GM23338 (cell line): ENCODE measurements at regions not wholly inside any gene's neighbourhood (a gene's known extent, or its start where the extent isn't known, plus 50 kb on each side); places are given as distances from the start of the nearest gene placed in this dataset.

ENCODE experiments used
- ATAC-seq: fragments of 200-7000 bp; cut with Tn5 transposase; 3 replicates; pipeline ENCODE4 v1.9.1; 2020
- DNase-seq: peaks from one replicate; pipeline ENCODE4 v3.0.0-alpha.2; 2015; ENCODE audit warnings: low spot score
- H2AFZ ChIP-seq: fragments of 200-600 bp; sonication (generic); 2 replicates; pipeline ENCODE4 v1.8.0; 2016; ENCODE audit warnings: antibody characterized with exemption, mild to moderate bottlenecking, moderate library complexity
- H3F3A ChIP-seq: fragments of 200-600 bp; sonication (generic); replicated peaks from 2 replicates; pipeline ENCODE4 v1.8.0; 2017; ENCODE audit warnings: antibody characterized with exemption, mixed run types, low read depth
- H3K27ac ChIP-seq: fragments of 200-600 bp; sonication (generic); 2 replicates; pipeline ENCODE4 v1.6.1; 2016; ENCODE audit warnings: low read depth
- H3K27me3 ChIP-seq: fragments of 200-600 bp; sonication (generic); 2 replicates; pipeline ENCODE4 v1.8.0; 2016; ENCODE audit warnings: mild to moderate bottlenecking, mixed run types, moderate library complexity; ENCODE audit not compliant: insufficient read depth
- H3K36me3 ChIP-seq: fragments of 200-600 bp; sonication (generic); 2 replicates; pipeline ENCODE4 v1.8.0; 2016; ENCODE audit warnings: mild to moderate bottlenecking; ENCODE audit not compliant: insufficient read depth
- H3K4me1 ChIP-seq: fragments of 200-600 bp; sonication (generic); 2 replicates; pipeline ENCODE4 v1.8.0; 2016; ENCODE audit warnings: mild to moderate bottlenecking, moderate library complexity; ENCODE audit not compliant: insufficient read depth
- H3K4me2 ChIP-seq: fragments of 200-600 bp; sonication (generic); 2 replicates; pipeline ENCODE4 v1.7.1; 2017; ENCODE audit warnings: mixed run types
- H3K4me3 ChIP-seq: fragments of 200-600 bp; sonication (generic); 2 replicates; pipeline ENCODE4 v1.6.1; 2016; ENCODE audit warnings: mixed run types
- H3K79me2 ChIP-seq: fragments of 200-600 bp; sonication (generic); replicated peaks from 2 replicates; pipeline ENCODE4 v1.8.0; 2017; ENCODE audit warnings: mild to moderate bottlenecking; ENCODE audit not compliant: insufficient read depth
- H3K9me2 ChIP-seq: fragments of 200-600 bp; sonication (generic); 2 replicates; pipeline ENCODE4 v1.8.0; 2017; ENCODE audit not compliant: insufficient read depth
- H4K20me1 ChIP-seq: fragments of 200-600 bp; sonication (generic); replicated peaks from 2 replicates; pipeline ENCODE4 v1.8.0; 2017; ENCODE audit warnings: mild to moderate bottlenecking; ENCODE audit not compliant: insufficient read depth
- H3K27ac Mint-ChIP-seq: 2 replicates; pipeline ENCODE4 v1.8.0; 2020; ENCODE audit warnings: inconsistent platforms, mild to moderate bottlenecking, moderate library complexity, mixed read lengths
- H3K27me3 Mint-ChIP-seq: 3 replicates; pipeline ENCODE4 v1.8.0; 2022; ENCODE audit warnings: low read depth, mild to moderate bottlenecking, moderate library complexity, mixed read lengths, inconsistent platforms; ENCODE audit not compliant: insufficient read depth, poor library complexity
- H3K36me3 Mint-ChIP-seq: 3 replicates; pipeline ENCODE4 v1.8.0; 2021; ENCODE audit warnings: low read depth, mild to moderate bottlenecking, inconsistent platforms, moderate library complexity, mixed read lengths
- H3K4me1 Mint-ChIP-seq: 3 replicates; pipeline ENCODE4 v1.8.0; 2020; ENCODE audit warnings: mild to moderate bottlenecking, inconsistent platforms, mixed read lengths
- H3K4me3 Mint-ChIP-seq: 3 replicates; pipeline ENCODE4 v1.8.0; 2021; ENCODE audit warnings: moderate library complexity, mild to moderate bottlenecking, inconsistent platforms, mixed read lengths
- H3K9me3 Mint-ChIP-seq: 3 replicates; pipeline ENCODE4 v1.8.0; 2020; ENCODE audit warnings: moderate library complexity, mild to moderate bottlenecking, inconsistent platforms, mixed read lengths
- CREB1 ChIP-seq: fragments of 250-450 bp; sonication (Bioruptor Pico); IDR thresholded peaks from 2 replicates; pipeline ENCODE4 v1.5.0; 2020; ENCODE audit warnings: low read depth, mild to moderate bottlenecking, moderate library complexity
- JUNB ChIP-seq: IDR thresholded peaks from one replicate; pipeline ENCODE4 v1.6.1; 2016; ENCODE audit warnings: antibody characterized with exemption; ENCODE audit not compliant: unreplicated experiment
- NANOG ChIP-seq: IDR thresholded peaks from 2 replicates; pipeline ENCODE4 v1.6.1; 2016; ENCODE audit warnings: antibody characterized with exemption, borderline replicate concordance
- STAT1 ChIP-seq: IDR thresholded peaks from one replicate; pipeline ENCODE4 v1.6.1; 2016; ENCODE audit warnings: antibody characterized with exemption; ENCODE audit not compliant: unreplicated experiment
- ZNF114 ChIP-seq: fragments of 250-450 bp; sonication (Bioruptor Pico); IDR thresholded peaks from 2 replicates; pipeline ENCODE4 v1.5.0; 2020; ENCODE audit warnings: mild to moderate bottlenecking, moderate library complexity
- ZNF331 ChIP-seq: fragments of 250-450 bp; sonication (Bioruptor Pico); IDR thresholded peaks from 2 replicates; pipeline ENCODE4 v1.5.0; 2020; ENCODE audit warnings: low read depth, mild to moderate bottlenecking, moderate library complexity
- TF ChIP-seq, protein P1 (sequence below), 2 experiments: fragments of 200-600 bp in 1 of 2; sonication (generic) in 1 of 2; conservative IDR thresholded peaks; 2 replicates each; pipeline versions ENCODE4 v1.5.1 to v1.6.1; 2016 to 2017; ENCODE audit warnings: antibody characterized with exemption in 2 of 2, low read depth in 2 of 2, mild to moderate bottlenecking in 2 of 2, moderate library complexity in 1 of 2
- TF ChIP-seq, protein P2 (sequence below): fragments of 250-450 bp; sonication (Bioruptor Pico); IDR thresholded peaks from 2 replicates; pipeline ENCODE4 v1.5.0; 2020; ENCODE audit warnings: mild to moderate bottlenecking, moderate library complexity
- TF ChIP-seq, protein P3 (sequence below): IDR thresholded peaks from 2 replicates; pipeline ENCODE4 v1.6.1; 2016; ENCODE audit warnings: antibody characterized with exemption

DNA sequence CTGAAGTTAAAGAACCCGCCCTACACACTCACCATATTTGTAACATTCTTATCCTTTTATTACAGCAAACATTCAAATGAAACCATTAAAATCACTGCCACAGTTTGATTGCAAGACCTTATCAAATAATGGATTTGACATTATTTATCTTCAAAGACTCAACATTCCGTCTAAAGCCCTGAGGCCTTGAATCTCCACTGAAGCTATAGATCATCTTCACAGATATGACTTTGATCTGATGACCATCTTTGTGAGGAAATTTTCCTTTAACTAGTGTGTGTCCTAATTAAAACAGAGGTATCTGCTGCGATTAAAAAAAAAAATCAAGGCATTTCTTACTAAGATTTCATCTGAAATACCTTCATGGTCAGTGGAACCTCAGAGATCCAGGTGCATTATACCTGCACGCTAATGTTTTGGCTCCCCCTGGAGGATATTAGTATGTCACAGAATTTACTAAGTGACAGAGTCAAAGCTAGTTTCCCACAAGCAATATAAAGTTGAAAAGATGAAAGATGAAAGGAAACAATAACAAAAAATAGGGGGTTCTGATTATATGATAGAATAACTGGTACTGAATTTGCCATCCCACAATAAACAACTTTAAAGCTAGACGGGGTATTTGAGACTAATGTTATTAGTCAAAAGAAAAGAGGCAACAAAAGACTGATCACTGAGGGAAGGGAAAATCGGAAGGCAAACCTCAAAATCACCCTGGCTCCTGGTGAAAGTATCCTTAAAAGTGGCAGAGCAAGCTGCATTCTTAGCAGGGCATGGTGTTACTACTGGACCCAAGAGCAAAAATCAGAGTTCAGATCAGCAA is 923.4 kb downstream of the NCAM2 start:
- Histone ChIP-seq H3K4me2 (no peak overlapping the region), H3K4me3 (no peak overlapping the region), H3K4me1 (no peaks in the 10 kb centered on the region), H2AFZ (peak overlapping the region; percentile 11; the same call in 1 of the 2 replicates), H4K20me1 (no peaks in the 10 kb centered on the region), H3K9me2 (no peaks in the 10 kb centered on the region; the same call in 1 of the 2 replicates), H3K36me3 (no peaks in the 10 kb centered on the region), H3K79me2 (no peaks in the 10 kb centered on the region), H3F3A (no peaks in the 10 kb centered on the region), H3K27me3 (no peaks in the 10 kb centered on the region), H3K27ac (no peak overlapping the region)
- peak; percentile 81 for DNase-seq
- peak; percentile 78 for ATAC-seq
- TF ChIP-seq NANOG, result no peak
- TF ChIP-seq, protein P1, sequence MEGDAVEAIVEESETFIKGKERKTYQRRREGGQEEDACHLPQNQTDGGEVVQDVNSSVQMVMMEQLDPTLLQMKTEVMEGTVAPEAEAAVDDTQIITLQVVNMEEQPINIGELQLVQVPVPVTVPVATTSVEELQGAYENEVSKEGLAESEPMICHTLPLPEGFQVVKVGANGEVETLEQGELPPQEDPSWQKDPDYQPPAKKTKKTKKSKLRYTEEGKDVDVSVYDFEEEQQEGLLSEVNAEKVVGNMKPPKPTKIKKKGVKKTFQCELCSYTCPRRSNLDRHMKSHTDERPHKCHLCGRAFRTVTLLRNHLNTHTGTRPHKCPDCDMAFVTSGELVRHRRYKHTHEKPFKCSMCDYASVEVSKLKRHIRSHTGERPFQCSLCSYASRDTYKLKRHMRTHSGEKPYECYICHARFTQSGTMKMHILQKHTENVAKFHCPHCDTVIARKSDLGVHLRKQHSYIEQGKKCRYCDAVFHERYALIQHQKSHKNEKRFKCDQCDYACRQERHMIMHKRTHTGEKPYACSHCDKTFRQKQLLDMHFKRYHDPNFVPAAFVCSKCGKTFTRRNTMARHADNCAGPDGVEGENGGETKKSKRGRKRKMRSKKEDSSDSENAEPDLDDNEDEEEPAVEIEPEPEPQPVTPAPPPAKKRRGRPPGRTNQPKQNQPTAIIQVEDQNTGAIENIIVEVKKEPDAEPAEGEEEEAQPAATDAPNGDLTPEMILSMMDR (conservative IDR thresholded peaks at IDR 0.05; ENCODE audit: low read depth in 2 of 2), result peak; percentile 75 to 95
- peaks cover 2% of the 10 kb centered on the region for H3K27me3 Mint-ChIP-seq
- H3K4me1 Mint-ChIP-seq, result peaks cover 8% of the 10 kb centered on the region; the same call in 2 of the 3 replicates
- no peaks in the 10 kb centered on the region for H3K36me3 Mint-ChIP-seq
- H3K27ac Mint-ChIP-seq, result no peak overlapping the region
- no peaks in the 10 kb centered on the region; the same call in 2 of the 3 replicates for H3K9me3 Mint-ChIP-seq
- no peak overlapping the region for H3K4me3 Mint-ChIP-seq

DNA sequence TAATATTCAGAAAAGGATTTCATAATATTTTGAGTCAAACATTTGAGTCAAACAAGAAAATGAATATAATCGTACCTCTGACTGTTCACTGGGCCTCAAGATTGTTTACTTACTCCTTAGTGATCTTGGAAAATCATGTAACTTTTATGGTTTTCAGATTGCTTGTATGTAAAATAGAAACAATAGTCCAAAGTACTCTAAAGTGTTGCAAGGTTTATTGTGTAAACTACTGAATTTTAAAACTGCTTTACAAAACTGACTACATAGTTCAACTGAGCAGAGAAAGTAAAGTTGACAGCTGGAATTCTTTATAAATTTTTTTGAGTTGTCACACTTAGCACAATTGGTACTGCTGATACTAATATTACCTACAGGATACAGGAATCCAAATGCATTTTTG is 931.0 kb downstream of the NCAM2 start:
- ATAC-seq (no peak), DNase-seq (no peak)
- peaks cover 23% of the 10 kb centered on the region for H3K4me1 Mint-ChIP-seq
- no peak overlapping the region for H3K4me3 Mint-ChIP-seq
- H3K27me3 ChIP-seq, result no peaks in the 10 kb centered on the region
- no peak overlapping the region; the same call in 1 of the 2 replicates for H3K27ac Mint-ChIP-seq
- no peaks in the 10 kb centered on the region for H3K79me2 ChIP-seq
- H3F3A ChIP-seq, result no peaks in the 10 kb centered on the region
- no peak overlapping the region for H3K4me3 ChIP-seq
- no peak overlapping the region for H3K4me2 ChIP-seq
- no peak overlapping the region for H3K27ac ChIP-seq
- peaks cover 3% of the 10 kb centered on the region; the same call in 1 of the 3 replicates for H3K36me3 Mint-ChIP-seq
- H2AFZ ChIP-seq, result no peak overlapping the region
- peaks cover 9% of the 10 kb centered on the region for H3K4me1 ChIP-seq
- H3K36me3 ChIP-seq, result no peaks in the 10 kb centered on the region
- H3K9me2 ChIP-seq, result no peaks in the 10 kb centered on the region
- no peaks in the 10 kb centered on the region for H3K27me3 Mint-ChIP-seq
- TF ChIP-seq STAT1 (no peak), CREB1 (CRISPR knock-in tag) (no peak), JUNB (no peak), ZNF331 (CRISPR knock-in tag) (no peak), ZNF114 (CRISPR knock-in tag) (no peak)
- TF ChIP-seq, protein P2, sequence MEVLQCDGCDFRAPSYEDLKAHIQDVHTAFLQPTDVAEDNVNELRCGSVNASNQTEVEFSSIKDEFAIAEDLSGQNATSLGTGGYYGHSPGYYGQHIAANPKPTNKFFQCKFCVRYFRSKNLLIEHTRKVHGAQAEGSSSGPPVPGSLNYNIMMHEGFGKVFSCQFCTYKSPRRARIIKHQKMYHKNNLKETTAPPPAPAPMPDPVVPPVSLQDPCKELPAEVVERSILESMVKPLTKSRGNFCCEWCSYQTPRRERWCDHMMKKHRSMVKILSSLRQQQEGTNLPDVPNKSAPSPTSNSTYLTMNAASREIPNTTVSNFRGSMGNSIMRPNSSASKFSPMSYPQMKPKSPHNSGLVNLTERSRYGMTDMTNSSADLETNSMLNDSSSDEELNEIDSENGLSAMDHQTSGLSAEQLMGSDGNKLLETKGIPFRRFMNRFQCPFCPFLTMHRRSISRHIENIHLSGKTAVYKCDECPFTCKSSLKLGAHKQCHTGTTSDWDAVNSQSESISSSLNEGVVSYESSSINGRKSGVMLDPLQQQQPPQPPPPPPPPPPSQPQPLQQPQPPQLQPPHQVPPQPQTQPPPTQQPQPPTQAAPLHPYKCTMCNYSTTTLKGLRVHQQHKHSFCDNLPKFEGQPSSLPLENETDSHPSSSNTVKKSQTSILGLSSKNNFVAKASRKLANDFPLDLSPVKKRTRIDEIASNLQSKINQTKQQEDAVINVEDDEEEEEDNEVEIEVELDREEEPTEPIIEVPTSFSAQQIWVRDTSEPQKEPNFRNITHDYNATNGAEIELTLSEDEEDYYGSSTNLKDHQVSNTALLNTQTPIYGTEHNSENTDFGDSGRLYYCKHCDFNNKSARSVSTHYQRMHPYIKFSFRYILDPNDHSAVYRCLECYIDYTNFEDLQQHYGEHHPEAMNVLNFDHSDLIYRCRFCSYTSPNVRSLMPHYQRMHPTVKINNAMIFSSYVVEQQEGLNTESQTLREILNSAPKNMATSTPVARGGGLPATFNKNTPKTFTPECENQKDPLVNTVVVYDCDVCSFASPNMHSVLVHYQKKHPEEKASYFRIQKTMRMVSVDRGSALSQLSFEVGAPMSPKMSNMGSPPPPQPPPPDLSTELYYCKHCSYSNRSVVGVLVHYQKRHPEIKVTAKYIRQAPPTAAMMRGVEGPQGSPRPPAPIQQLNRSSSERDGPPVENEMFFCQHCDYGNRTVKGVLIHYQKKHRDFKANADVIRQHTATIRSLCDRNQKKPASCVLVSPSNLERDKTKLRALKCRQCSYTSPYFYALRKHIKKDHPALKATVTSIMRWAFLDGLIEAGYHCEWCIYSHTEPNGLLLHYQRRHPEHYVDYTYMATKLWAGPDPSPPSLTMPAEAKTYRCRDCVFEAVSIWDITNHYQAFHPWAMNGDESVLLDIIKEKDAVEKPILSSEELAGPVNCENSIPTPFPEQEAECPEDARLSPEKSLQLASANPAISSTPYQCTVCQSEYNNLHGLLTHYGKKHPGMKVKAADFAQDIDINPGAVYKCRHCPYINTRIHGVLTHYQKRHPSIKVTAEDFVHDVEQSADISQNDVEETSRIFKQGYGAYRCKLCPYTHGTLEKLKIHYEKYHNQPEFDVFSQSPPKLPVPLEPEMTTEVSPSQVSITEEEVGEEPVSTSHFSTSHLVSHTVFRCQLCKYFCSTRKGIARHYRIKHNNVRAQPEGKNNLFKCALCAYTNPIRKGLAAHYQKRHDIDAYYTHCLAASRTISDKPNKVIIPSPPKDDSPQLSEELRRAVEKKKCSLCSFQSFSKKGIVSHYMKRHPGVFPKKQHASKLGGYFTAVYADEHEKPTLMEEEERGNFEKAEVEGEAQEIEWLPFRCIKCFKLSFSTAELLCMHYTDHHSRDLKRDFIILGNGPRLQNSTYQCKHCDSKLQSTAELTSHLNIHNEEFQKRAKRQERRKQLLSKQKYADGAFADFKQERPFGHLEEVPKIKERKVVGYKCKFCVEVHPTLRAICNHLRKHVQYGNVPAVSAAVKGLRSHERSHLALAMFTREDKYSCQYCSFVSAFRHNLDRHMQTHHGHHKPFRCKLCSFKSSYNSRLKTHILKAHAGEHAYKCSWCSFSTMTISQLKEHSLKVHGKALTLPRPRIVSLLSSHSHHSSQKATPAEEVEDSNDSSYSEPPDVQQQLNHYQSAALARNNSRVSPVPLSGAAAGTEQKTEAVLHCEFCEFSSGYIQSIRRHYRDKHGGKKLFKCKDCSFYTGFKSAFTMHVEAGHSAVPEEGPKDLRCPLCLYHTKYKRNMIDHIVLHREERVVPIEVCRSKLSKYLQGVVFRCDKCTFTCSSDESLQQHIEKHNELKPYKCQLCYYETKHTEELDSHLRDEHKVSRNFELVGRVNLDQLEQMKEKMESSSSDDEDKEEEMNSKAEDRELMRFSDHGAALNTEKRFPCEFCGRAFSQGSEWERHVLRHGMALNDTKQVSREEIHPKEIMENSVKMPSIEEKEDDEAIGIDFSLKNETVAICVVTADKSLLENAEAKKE (CRISPR knock-in tag), result no peak
- TF ChIP-seq, protein P3, sequence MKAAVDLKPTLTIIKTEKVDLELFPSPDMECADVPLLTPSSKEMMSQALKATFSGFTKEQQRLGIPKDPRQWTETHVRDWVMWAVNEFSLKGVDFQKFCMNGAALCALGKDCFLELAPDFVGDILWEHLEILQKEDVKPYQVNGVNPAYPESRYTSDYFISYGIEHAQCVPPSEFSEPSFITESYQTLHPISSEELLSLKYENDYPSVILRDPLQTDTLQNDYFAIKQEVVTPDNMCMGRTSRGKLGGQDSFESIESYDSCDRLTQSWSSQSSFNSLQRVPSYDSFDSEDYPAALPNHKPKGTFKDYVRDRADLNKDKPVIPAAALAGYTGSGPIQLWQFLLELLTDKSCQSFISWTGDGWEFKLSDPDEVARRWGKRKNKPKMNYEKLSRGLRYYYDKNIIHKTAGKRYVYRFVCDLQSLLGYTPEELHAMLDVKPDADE, result no peak
- H3K9me3 Mint-ChIP-seq, result no peaks in the 10 kb centered on the region
- no peaks in the 10 kb centered on the region for H4K20me1 ChIP-seq
